WTC11 (cell line): ENCODE measurements at regions not wholly inside any gene's neighbourhood (a gene's known extent, or its start where the extent isn't known, plus 50 kb on each side); places are given as distances from the start of the nearest gene placed in this dataset.

Experiments used
- ATAC-seq: fragments of 200-7000 bp; cut with Tn5 transposase; 2 replicates; pipeline ENCODE4 v1.10.0; 2021; ENCODE audit warnings: mild to moderate bottlenecking, moderate library complexity
- CTCF ChIA-PET: fragments of 300-600 bp; sonication (Branson Sonifier 250); formaldehyde crosslinking; loops from one replicate; lab custom pipeline; 2021; ENCODE audit warnings: antibody characterized with exemption; lab: Charles Lee
- POLR2A ChIA-PET: fragments of 350-600 bp; sonication (Branson Sonifier 250); formaldehyde crosslinking; loops from one replicate; lab custom pipeline; 2021; ENCODE audit warnings: antibody characterized with exemption; lab: Charles Lee
- DNase-seq: peaks from one replicate; pipeline ENCODE4 v3.0.0; 2021; ENCODE audit warnings: low spot score
- H3K27ac Mint-ChIP-seq: 2 replicates; pipeline ENCODE4 v1.8.0; 2021; ENCODE audit warnings: mixed read lengths
- H3K27me3 Mint-ChIP-seq: 2 replicates; pipeline ENCODE4 v1.8.0; 2021; ENCODE audit warnings: low read depth, mild to moderate bottlenecking, moderate library complexity, mixed read lengths
- H3K36me3 Mint-ChIP-seq: 2 replicates; pipeline ENCODE4 v1.8.0; 2021; ENCODE audit warnings: mixed read lengths
- H3K4me1 Mint-ChIP-seq: 2 replicates; pipeline ENCODE4 v1.8.0; 2022; ENCODE audit warnings: mixed read lengths
- H3K4me3 Mint-ChIP-seq: 2 replicates; pipeline ENCODE4 v1.8.0; 2021; ENCODE audit warnings: mild to moderate bottlenecking, moderate library complexity, mixed read lengths
- H3K9me3 Mint-ChIP-seq: 2 replicates; pipeline ENCODE4 v1.8.0; 2021; ENCODE audit warnings: mixed read lengths
- AFF4 ChIP-seq: sonication (generic); formaldehyde crosslinking; IDR thresholded peaks from 2 replicates; pipeline ENCODE4 v1.8.1; 2023; ENCODE audit warnings: mild to moderate bottlenecking, missing genetic modification reagents, borderline replicate concordance
- ATF1 ChIP-seq: sonication (generic); formaldehyde crosslinking; IDR thresholded peaks from 2 replicates; pipeline ENCODE4 v1.8.1; 2023; ENCODE audit warnings: mild to moderate bottlenecking, moderate library complexity, missing genetic modification reagents
- CREM ChIP-seq: sonication (generic); formaldehyde crosslinking; IDR thresholded peaks from 2 replicates; pipeline ENCODE4 v1.8.1; 2022; ENCODE audit warnings: mild to moderate bottlenecking, missing genetic modification reagents, moderate library complexity
- FOXK1 ChIP-seq: sonication (generic); formaldehyde crosslinking; IDR thresholded peaks from 2 replicates; pipeline ENCODE4 v1.8.0; 2022; ENCODE audit warnings: mild to moderate bottlenecking, moderate library complexity, missing genetic modification reagents
- MXD4 ChIP-seq: fragments of 250-450 bp; sonication (Bioruptor Pico); IDR thresholded peaks from 2 replicates; pipeline ENCODE4 v1.8.0; 2021; ENCODE audit warnings: mild to moderate bottlenecking, moderate library complexity, borderline replicate concordance
- MYBL2 ChIP-seq: sonication (generic); formaldehyde crosslinking; IDR thresholded peaks from 2 replicates; pipeline ENCODE4 v1.8.1; 2023; ENCODE audit warnings: mild to moderate bottlenecking, moderate library complexity, missing genetic modification reagents
- NR3C1 ChIP-seq: sonication (generic); formaldehyde crosslinking; conservative IDR thresholded peaks from 2 replicates; pipeline ENCODE4 v1.8.1; 2023; ENCODE audit warnings: low read depth, mild to moderate bottlenecking, missing genetic modification reagents
- PRDM15 ChIP-seq: sonication (generic); formaldehyde crosslinking; IDR thresholded peaks from 2 replicates; pipeline ENCODE4 v1.8.0; 2022; ENCODE audit warnings: missing genetic modification reagents
- SMAD3 ChIP-seq: sonication (generic); formaldehyde crosslinking; IDR thresholded peaks from 2 replicates; pipeline ENCODE4 v1.8.0; 2022; ENCODE audit warnings: missing genetic modification reagents, mild to moderate bottlenecking, borderline replicate concordance
- TCF7 ChIP-seq: sonication (generic); formaldehyde crosslinking; IDR thresholded peaks from 2 replicates; pipeline ENCODE4 v1.8.0; 2022; ENCODE audit warnings: mild to moderate bottlenecking, low read depth, missing genetic modification reagents, moderate library complexity
- ZNF219 ChIP-seq: sonication (generic); formaldehyde crosslinking; IDR thresholded peaks from 2 replicates; pipeline ENCODE4 v1.8.0; 2023; ENCODE audit warnings: missing genetic modification reagents, mild to moderate bottlenecking, borderline replicate concordance
- ZNF263 ChIP-seq: sonication (generic); formaldehyde crosslinking; IDR thresholded peaks from 2 replicates; pipeline ENCODE4 v1.8.1; 2022; ENCODE audit warnings: low read depth, mild to moderate bottlenecking, moderate library complexity, missing genetic modification reagents
- TF ChIP-seq, protein P1 (sequence below): sonication (generic); formaldehyde crosslinking; conservative IDR thresholded peaks from 2 replicates; pipeline ENCODE4 v1.8.1; 2023; ENCODE audit warnings: mild to moderate bottlenecking, low read depth, missing genetic modification reagents, moderate library complexity
- TF ChIP-seq, protein P2 (sequence below): fragments of 250-450 bp; sonication (Bioruptor Pico); IDR thresholded peaks from 2 replicates; pipeline ENCODE4 v1.8.0; 2021; ENCODE audit warnings: mild to moderate bottlenecking

GRCh38 chr3:117264204-117264994 is 554.8 kb downstream of the TUSC7 start:
- no peak for DNase-seq
- TF ChIP-seq FOXK1 (CRISPR knock-in tag) (no peak), NR3C1 (no peak), MXD4 (CRISPR knock-in tag) (no peak), AFF4 (CRISPR knock-in tag) (no peak), CREM (CRISPR knock-in tag) (no peak), ATF1 (no peak), ZNF219 (CRISPR knock-in tag) (no peak), PRDM15 (CRISPR knock-in tag) (no peak), SMAD3 (CRISPR knock-in tag) (no peak), TCF7 (CRISPR knock-in tag) (no peak), MYBL2 (CRISPR knock-in tag) (no peak), ZNF263 (CRISPR knock-in tag) (no peak)
- TF ChIP-seq, protein P1, sequence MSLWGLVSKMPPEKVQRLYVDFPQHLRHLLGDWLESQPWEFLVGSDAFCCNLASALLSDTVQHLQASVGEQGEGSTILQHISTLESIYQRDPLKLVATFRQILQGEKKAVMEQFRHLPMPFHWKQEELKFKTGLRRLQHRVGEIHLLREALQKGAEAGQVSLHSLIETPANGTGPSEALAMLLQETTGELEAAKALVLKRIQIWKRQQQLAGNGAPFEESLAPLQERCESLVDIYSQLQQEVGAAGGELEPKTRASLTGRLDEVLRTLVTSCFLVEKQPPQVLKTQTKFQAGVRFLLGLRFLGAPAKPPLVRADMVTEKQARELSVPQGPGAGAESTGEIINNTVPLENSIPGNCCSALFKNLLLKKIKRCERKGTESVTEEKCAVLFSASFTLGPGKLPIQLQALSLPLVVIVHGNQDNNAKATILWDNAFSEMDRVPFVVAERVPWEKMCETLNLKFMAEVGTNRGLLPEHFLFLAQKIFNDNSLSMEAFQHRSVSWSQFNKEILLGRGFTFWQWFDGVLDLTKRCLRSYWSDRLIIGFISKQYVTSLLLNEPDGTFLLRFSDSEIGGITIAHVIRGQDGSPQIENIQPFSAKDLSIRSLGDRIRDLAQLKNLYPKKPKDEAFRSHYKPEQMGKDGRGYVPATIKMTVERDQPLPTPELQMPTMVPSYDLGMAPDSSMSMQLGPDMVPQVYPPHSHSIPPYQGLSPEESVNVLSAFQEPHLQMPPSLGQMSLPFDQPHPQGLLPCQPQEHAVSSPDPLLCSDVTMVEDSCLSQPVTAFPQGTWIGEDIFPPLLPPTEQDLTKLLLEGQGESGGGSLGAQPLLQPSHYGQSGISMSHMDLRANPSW (CRISPR knock-in tag) = no peak
- TF ChIP-seq, protein P2, sequence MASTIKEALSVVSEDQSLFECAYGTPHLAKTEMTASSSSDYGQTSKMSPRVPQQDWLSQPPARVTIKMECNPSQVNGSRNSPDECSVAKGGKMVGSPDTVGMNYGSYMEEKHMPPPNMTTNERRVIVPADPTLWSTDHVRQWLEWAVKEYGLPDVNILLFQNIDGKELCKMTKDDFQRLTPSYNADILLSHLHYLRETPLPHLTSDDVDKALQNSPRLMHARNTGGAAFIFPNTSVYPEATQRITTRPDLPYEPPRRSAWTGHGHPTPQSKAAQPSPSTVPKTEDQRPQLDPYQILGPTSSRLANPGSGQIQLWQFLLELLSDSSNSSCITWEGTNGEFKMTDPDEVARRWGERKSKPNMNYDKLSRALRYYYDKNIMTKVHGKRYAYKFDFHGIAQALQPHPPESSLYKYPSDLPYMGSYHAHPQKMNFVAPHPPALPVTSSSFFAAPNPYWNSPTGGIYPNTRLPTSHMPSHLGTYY = no peak
- Mint-ChIP-seq H3K27ac (no peak overlapping the region), H3K4me1 (0 out of 2 replicates have a peak, but pooled peaks cover 2% of the 10 kb centered on the region), H3K4me3 (no peak overlapping the region), H3K36me3 (no peaks in the 10 kb centered on the region), H3K27me3 (no peaks in the 10 kb centered on the region), H3K9me3 (no peaks in the 10 kb centered on the region)
- POLR2A ChIA-PET = no interaction called here
- CTCF ChIA-PET = no interaction called here
- no peak for ATAC-seq
